PC-3 (cell line): ENCODE measurements at regions not wholly inside any gene's neighbourhood (a gene's known extent, or its start where the extent isn't known, plus 50 kb on each side); places are given as distances from the start of the nearest gene placed in this dataset.

Experiments
- ATAC-seq: fragments of 200-7000 bp; cut with Tn5 transposase; 2 replicates; pipeline ENCODE4 v1.9.1; 2020; ENCODE audit warnings: mild to moderate bottlenecking, moderate library complexity
- BruUV-seq: library from RNA; stranded (reverse); fragments of 400-500 nt; replicated peaks from 2 replicates; lab custom pipeline; 2021; lab: Mats Ljungman, UMichigan
- CTCF ChIA-PET: fragments of 300-600 bp; sonication (Branson Sonifier 250); formaldehyde crosslinking; loops from one replicate; lab custom pipeline; 2022; ENCODE audit warnings: antibody characterized with exemption; lab: Charles Lee
- POLR2A ChIA-PET: fragments of 300-600 bp; sonication (Branson Sonifier 250); formaldehyde crosslinking; loops from one replicate; lab custom pipeline; 2022; ENCODE audit warnings: antibody characterized with exemption; ENCODE audit not compliant: unreplicated experiment; lab: Charles Lee
- DNase-seq: peaks from one replicate; pipeline ENCODE4 v3.0.0-alpha.2; 2015
- H2AFZ ChIP-seq: fragments of 300-600 bp; sonication (generic); 2 replicates; pipeline ENCODE4 v1.6.0; 2016; ENCODE audit warnings: antibody characterized with exemption, low read length
- H3F3A ChIP-seq: fragments of 300-600 bp; sonication (generic); one replicate; pipeline ENCODE4 v1.6.0; 2017; ENCODE audit warnings: antibody characterized with exemption, low read length, control low read depth, mild to moderate bottlenecking; ENCODE audit not compliant: unreplicated experiment
- H3K27ac ChIP-seq: fragments of 300-600 bp; sonication (generic); 2 replicates; pipeline ENCODE4 v1.5.1; 2016; ENCODE audit warnings: mild to moderate bottlenecking, low read length
- H3K27me3 ChIP-seq: fragments of 300-600 bp; sonication (generic); 2 replicates; pipeline ENCODE4 v1.6.1; 2016; ENCODE audit warnings: low read length, mixed read lengths
- H3K36me3 ChIP-seq: fragments of 300-600 bp; sonication (generic); 2 replicates; pipeline ENCODE4 v1.6.1; 2016; ENCODE audit warnings: low read depth, mixed run types, low read length, mixed read lengths
- H3K4me1 ChIP-seq: fragments of 300-600 bp; sonication (generic); 2 replicates; pipeline ENCODE4 v1.5.1; 2016; ENCODE audit warnings: low read length; ENCODE audit not compliant: insufficient read depth
- H3K4me2 ChIP-seq: fragments of 300-600 bp; sonication (generic); 2 replicates; pipeline ENCODE4 v1.6.0; 2016; ENCODE audit warnings: low read length
- H3K4me3 ChIP-seq: fragments of 300-600 bp; sonication (generic); 2 replicates; pipeline ENCODE4 v1.5.1; 2016; ENCODE audit warnings: mild to moderate bottlenecking, low read length, mixed read lengths
- H3K79me2 ChIP-seq: fragments of 300-600 bp; sonication (generic); 2 replicates; pipeline ENCODE4 v1.6.1; 2017; ENCODE audit warnings: low read length, mixed read lengths
- H3K9ac ChIP-seq: fragments of 300-600 bp; sonication (generic); 2 replicates; pipeline ENCODE4 v1.6.0; 2016; ENCODE audit warnings: mild to moderate bottlenecking, low read length
- H3K9me2 ChIP-seq: fragments of 300-600 bp; sonication (generic); replicated peaks from 2 replicates; pipeline ENCODE4 v1.6.1; 2016; ENCODE audit warnings: mixed run types, low read length, mixed read lengths
- H3K9me3 ChIP-seq: fragments of 300-600 bp; sonication (generic); 2 replicates; pipeline ENCODE4 v1.6.1; 2016; ENCODE audit warnings: low read length, mixed read lengths
- H4K20me1 ChIP-seq: fragments of 300-600 bp; sonication (generic); 2 replicates; pipeline ENCODE4 v1.6.1; 2016; ENCODE audit warnings: low read length, mixed read lengths
- EZH2 ChIP-seq: fragments of 300-600 bp; sonication (generic); IDR thresholded peaks from one replicate; pipeline ENCODE4 v1.6.1; 2017; ENCODE audit warnings: antibody characterized with exemption, mild to moderate bottlenecking, low read length; ENCODE audit not compliant: unreplicated experiment
- EZH2phosphoT487 ChIP-seq: fragments of 300-600 bp; sonication (generic); IDR thresholded peaks from 2 replicates; pipeline ENCODE4 v1.6.1; 2018; ENCODE audit warnings: mild to moderate bottlenecking, antibody characterized with exemption, low read length, borderline replicate concordance
- intact Hi-C: fragments of 100-400 bp; cut with micrococcal nuclease; formaldehyde crosslinking; loops from 2 replicates; pipeline ENCODE4 v1.9.0; 2023
- TF ChIP-seq, protein P1 (sequence below): fragments of 300-600 bp; sonication (generic); conservative IDR thresholded peaks from 2 replicates; pipeline ENCODE4 v1.5.1; 2017; ENCODE audit warnings: antibody characterized with exemption, low read depth, mild to moderate bottlenecking, low read length

DNA sequence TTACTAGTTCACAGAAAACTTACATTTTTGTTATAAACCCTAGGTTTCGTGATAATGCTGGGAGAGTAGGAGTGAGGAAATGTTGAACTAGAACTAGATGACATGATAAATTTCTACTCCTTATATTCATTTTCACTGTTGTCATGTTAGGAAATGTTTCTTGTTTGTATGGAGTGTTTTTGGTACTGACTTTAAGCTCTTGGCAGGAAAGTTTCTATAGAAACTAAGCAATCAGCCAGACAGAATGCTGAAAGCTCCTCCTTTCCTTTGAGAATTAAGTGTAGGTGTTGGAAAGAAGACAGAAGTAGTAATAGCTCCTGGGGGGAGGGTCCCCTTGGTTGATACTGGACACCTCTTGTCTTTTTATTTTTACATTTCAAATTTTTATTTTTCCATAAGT, 309.8 kb downstream of the MAP2K4 start:
- intact Hi-C loops: no loop called here
- Histone ChIP-seq H3K4me2 (no peak overlapping the region), H3K79me2 (no peaks in the 10 kb centered on the region), H3F3A (no peaks in the 10 kb centered on the region), H3K27ac (no peak overlapping the region), H3K9me3 (peaks cover 40% of the 10 kb centered on the region), H3K36me3 (no peaks in the 10 kb centered on the region), H4K20me1 (no peaks in the 10 kb centered on the region), H3K4me3 (no peak overlapping the region), H3K27me3 (no peaks in the 10 kb centered on the region), H3K9ac (no peak overlapping the region), H3K4me1 (no peaks in the 10 kb centered on the region), H2AFZ (no peak overlapping the region), H3K9me2 (no peaks in the 10 kb centered on the region)
- BruUV-seq: no TSS peak
- DNase-seq: no peak
- ChIA-PET CTCF (no interaction called here), POLR2A (no interaction called here)
- TF ChIP-seq EZH2 (no peak), EZH2phosphoT487 (no peak)
- TF ChIP-seq, protein P1, sequence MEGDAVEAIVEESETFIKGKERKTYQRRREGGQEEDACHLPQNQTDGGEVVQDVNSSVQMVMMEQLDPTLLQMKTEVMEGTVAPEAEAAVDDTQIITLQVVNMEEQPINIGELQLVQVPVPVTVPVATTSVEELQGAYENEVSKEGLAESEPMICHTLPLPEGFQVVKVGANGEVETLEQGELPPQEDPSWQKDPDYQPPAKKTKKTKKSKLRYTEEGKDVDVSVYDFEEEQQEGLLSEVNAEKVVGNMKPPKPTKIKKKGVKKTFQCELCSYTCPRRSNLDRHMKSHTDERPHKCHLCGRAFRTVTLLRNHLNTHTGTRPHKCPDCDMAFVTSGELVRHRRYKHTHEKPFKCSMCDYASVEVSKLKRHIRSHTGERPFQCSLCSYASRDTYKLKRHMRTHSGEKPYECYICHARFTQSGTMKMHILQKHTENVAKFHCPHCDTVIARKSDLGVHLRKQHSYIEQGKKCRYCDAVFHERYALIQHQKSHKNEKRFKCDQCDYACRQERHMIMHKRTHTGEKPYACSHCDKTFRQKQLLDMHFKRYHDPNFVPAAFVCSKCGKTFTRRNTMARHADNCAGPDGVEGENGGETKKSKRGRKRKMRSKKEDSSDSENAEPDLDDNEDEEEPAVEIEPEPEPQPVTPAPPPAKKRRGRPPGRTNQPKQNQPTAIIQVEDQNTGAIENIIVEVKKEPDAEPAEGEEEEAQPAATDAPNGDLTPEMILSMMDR: no peak
- no peak for ATAC-seq

DNA sequence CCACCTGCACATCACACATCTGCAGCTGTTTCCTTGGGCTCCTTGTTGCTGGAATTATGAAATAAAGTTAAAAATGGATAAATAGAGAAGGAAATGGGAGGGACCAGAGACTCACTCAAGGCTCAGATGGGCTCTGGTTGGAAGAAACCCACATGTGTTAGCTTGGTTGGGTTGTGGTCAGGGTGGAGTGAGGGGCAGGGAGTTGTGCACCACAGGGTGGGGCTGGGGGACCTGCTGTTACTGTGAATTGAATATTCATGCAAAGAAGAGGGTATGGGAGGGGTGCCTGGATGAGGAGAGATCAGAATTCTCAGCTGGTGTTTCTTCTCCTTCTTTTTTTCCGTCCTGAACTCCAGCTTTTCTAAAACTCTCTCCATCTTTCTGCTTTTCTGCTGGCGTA, 320.7 kb downstream of the MAP2K4 start:
- Histone ChIP-seq H3K9me2 (no peaks in the 10 kb centered on the region), H3K4me2 (no peak overlapping the region), H3K4me1 (no peaks in the 10 kb centered on the region), H3F3A (no peaks in the 10 kb centered on the region), H3K27ac (no peak overlapping the region), H2AFZ (no peak overlapping the region), H3K9ac (no peak overlapping the region), H3K79me2 (no peaks in the 10 kb centered on the region), H4K20me1 (no peaks in the 10 kb centered on the region), H3K27me3 (no peaks in the 10 kb centered on the region), H3K36me3 (no peaks in the 10 kb centered on the region), H3K9me3 (peaks cover 4% of the 10 kb centered on the region; the same call in 1 of the 2 replicates), H3K4me3 (no peak overlapping the region)
- TF ChIP-seq EZH2phosphoT487 (no peak), EZH2 (no peak)
- TF ChIP-seq, protein P1: no peak
- ChIA-PET POLR2A (no interaction called here), CTCF (no interaction called here)
- DNase-seq: no peak
- no TSS peak for BruUV-seq
- intact Hi-C loops: no loop called here
- ATAC-seq: no peak

DNA sequence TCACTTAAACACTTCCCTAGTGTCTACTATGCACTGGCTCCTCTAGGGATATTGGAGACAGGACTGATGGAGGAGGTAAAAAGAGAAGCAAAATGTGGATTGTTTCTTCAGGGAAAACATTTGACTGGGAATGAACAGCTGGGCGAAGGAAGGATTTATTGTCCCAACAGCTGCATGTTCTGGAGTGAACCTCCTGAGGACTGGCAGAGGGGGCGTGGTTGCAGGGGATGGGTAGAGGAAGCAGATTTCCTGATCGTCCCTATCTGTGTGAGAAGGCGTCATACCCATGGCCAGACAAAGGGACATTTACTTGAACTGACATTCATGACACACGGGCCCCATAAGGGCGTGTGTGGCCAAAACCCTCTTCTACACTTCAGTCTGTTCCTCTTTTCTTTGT, 321.5 kb downstream of the MAP2K4 start:
- Histone ChIP-seq H4K20me1 (no peaks in the 10 kb centered on the region), H3K4me1 (no peaks in the 10 kb centered on the region), H3K79me2 (no peaks in the 10 kb centered on the region), H3K9ac (no peak overlapping the region), H3K36me3 (no peaks in the 10 kb centered on the region), H3K4me2 (no peak overlapping the region), H2AFZ (no peak overlapping the region), H3K27ac (no peak overlapping the region), H3K9me3 (peaks cover 4% of the 10 kb centered on the region; the same call in 1 of the 2 replicates), H3K27me3 (no peaks in the 10 kb centered on the region), H3F3A (no peaks in the 10 kb centered on the region), H3K9me2 (no peaks in the 10 kb centered on the region), H3K4me3 (no peak overlapping the region)
- TF ChIP-seq, protein P1: no peak
- no peak for TF ChIP-seq EZH2
- intact Hi-C loops: no loop called here
- DNase-seq (no peak), ATAC-seq (no peak)
- ChIA-PET CTCF (no interaction called here), POLR2A (no interaction called here)
- no TSS peak for BruUV-seq
